NCI-H2107 treated with DMSO at 0.1 percent for 48 hours (cell line): ENCODE measurements at regions not wholly inside any gene's neighbourhood (a gene's known extent, or its start where the extent isn't known, plus 50 kb on each side); places are given as distances from the start of the nearest gene placed in this dataset.

Experiments
- DNase-seq: peaks from one replicate; lab custom pipeline; 2025; ENCODE audit not compliant: unreplicated experiment; lab: John Stamatoyannopoulos, UW

DNA sequence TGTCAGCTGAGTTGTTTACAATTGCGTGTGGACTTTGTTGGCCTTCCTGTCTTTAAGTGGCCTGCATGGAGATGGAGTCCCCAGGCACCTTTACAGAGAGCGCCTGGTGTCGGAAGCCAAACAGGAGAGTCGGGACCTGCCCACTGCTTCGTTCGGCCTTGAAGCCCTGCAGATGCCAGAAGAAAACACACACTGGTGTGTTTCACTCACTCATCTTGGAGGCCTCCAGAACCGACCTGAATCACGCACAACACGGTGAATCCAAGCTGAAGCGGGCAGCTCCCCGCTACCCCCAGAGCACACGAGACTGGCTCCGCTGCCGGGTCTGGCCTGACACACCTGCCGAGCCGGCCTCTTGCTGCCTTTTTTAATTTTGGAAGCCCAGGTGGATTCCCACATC is 419.4 kb upstream of the IRX4 start:
- no peak for DNase-seq

DNA sequence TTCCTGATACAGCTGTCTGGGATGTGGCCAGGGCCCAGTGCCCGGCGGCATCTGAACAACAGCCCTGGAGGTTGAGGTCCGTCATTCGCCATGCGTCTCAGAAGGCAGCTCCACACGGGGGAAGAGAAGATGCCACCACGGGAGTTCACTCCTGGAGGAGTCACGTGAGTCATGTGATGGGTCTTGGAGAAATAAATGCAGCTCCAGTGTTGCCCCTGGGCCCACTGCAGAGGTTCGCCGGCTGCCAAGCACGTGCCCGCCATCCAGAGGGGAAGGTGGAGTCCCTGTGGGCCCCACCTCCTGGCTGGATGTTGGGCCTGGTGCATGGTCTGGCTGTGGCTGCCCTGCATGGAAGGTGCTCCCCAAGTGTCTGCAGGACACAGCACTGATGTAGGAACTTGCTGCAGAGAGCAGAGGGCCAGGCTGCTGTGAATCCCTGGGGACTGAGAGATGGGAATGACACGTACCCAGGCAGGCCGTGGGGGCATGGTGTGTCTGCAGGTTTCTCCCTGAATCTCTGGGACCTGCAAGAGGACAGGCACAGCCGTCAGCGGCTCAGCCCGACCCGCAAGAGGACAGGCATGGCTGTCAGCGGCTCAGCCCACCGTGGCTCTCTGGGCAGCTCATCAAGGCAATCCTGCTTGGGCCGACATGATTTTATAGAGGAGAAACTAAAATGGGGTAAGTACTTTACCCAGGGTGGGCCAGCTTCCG is 418.3 kb upstream of the IRX4 start:
- DNase-seq: no peak

DNA sequence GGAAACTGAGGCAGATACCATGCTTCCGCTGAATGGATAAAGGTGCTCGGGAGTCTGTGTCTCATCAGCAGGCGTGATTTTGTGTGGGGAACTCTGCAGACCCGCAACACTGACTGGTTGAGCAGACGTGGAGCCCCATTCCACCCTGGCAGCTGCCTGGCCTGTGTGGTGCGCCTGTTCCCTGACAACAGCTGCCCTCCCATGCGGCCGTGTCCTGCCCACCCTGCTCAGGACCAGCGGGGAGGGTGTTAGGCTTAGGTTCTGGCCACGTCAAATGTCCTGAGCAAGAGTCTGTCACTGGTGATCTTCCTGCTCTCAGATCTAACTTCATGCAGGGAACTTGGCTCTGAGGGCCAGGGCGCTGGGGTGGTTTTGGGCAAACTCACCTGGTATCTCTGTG is 417.7 kb upstream of the IRX4 start:
- no peak for DNase-seq

DNA sequence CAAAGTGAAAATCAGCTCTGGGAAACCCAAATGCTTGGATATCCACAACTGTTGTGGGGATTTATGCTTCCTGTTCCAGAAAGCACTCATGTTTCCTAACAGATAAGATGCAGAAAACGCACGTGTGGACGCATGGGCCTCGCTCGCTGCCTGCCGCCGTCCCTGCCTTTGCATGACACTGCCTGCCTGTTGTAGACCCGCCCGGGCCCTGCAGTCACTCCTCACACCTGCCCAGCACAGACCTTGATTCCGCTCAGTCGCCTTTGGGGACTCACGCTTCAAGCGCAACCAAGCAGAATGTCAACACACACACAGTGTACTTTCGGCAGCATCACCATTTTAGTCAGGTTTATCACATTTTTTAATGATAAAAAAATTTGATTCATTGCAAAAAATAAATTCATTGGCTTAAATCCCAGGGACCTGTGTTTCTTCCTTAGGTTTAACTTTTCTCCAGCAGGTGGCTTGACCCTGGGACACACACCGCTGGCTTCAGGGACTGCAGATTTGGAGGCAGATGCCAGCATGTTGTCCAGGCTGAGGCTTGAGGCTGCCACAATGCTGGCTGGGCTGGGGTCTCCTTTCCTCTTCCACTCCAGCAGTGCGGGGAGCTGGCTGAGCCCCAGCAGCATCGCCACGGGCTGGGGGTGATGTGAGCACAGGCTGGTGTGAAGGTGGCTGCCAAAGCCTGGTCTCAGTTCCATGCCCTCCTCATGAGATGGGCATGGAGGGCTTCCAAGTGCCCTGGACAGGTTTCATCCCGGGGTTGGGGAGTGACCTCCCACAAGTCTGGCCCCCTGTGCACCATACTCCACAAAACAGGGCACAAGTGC is 416.9 kb upstream of the IRX4 start:
- DNase-seq: no peak

DNA sequence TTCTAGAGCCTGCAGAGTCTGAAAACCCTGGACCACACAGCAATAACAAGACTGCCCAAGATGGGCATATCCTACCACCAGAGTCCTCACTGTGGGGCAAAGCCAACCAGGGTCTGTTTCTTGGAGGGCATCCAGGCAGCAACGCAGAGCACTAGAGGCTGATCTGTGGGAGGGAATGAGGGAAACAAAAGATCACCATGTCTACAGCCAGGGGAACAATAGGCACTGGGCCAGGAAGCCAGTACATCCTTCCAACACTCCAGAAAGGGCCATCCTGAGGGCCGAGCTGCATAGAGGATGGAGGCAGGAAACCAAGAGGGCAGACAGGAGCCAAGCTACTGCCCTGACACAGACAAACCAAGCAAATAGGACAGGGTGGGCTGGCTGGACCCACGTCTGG is 416.1 kb upstream of the IRX4 start:
- DNase-seq: no peak

DNA sequence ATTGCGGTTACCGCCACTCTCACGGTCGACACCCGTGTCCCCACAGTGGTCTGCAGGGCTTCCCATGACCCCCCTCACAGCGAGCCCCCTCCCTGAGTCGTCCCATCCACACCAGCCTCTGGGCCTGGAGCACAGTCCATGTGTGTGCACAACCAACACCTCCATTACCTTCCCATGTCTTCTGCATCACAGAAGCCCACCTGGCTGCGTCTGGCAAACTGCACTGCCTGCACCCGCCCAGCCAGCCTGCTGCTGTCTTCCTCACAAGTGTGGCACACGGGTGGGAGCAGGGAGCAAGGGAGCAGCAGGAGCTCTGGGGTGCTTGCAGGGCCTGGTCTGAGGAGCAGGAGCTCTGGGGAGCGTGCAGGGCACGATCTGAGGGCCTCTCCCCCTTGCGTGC is 415.3 kb upstream of the IRX4 start:
- no peak for DNase-seq

DNA sequence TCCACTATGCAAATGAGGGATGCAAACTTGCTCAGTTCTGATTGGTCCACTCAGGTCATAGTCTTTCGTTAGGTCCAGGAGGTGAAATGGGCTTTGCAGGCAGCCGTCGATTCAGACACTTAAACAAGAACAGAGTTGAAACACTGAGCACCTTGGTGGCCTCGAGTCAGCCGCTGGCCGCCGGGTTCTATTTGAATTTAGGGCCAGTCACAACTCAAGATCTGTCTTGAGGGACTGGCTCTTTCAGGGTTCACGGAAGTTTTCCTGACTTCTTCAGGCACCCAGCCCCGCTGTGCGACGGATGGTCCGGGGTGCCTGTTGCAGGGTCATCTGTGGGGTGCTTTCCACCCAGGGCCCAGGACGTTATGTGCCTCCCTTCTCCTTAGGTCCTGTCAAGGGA is 412.8 kb upstream of the IRX4 start:
- DNase-seq: no peak

DNA sequence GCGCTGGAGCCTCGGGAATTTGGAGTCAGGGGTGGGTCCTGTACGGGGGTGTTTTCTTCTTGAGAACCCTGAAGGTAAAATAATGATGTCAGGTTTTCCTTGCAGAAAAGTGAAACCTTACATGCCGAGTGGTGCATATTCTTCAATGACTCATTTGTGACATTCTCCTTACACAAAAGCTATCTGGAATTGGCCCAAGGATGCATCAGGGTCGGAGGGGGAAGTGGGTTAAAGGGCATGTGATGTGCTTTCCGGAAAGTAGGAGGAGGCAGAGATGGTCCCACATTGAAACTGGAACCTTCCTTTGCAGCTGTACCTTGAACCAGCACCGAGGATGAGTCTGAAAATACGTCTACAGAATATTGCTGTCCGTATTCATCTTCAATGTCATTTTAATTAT is 411.2 kb upstream of the IRX4 start:
- no peak for DNase-seq

DNA sequence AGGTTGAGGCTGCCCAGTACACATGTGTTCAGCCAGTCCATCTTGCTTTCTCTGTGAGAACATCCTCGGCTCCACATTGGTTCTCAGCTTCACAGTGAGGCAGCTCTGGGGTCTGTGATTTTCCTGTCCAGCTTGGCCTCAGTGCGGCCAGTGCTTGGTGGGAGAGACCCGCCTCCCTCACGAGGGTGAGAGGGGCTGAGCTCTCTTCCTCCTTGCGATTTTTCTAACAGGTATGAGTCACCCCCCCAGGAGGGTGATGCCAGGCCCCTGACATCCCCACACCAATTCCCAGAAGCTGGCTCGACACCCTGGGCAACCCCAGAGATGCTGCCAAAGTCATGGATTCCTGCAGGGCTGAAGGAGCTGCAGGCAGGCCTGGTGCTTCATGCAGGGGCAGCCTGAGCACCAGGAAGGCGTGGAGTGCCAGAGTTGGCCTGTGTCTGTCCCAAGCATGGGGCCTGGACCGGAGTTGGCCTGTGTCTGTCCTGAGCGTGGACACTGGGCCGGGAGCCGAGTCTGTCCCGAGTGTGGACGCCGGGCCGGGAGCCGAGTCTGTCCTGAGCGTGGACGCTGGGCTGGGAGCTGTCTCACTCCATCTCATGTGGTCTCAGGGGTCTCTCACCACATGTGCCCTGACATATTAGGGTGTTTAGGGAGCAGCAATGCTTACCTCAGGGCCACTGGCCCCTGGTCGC is 408.6 kb upstream of the IRX4 start:
- no peak for DNase-seq

DNA sequence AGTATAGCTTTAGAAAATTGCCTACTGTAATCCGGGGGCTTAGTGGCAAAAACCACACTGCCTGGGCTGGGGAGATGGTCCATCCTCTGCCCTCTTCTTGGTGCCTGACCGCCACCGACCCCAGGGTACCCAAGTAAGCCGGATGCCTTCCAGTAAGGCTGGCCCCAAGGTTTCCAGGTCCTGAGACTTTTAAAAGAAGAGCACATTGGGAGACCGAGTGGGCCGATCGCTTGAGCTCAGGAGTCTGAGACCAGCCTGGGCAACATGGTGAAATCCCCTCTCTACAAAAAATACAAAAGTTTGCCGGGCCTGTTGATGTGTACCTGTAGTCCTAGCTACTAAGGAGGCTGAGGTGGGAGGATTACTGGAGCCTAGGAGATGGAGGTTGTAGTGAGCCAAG is 406.7 kb upstream of the IRX4 start:
- DNase-seq: no peak

DNA sequence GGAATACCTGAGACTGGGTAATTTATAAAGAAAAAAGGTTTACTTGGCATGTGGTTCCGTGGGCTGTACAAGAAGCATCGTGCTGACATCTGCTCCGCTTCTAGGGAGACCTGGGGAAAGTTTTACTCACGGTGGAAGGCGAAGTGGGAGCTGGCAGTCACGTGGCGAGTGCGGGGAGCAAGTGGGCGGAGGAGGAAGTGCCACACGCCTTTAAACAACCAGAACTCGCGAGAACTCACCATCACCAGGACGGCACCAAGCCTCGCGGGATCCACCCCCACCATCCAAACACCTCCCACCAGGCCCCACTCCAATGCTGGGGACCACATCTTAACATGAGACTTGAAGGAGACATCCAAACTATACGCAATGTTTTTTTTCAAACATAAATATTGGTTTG is 406.2 kb upstream of the IRX4 start:
- no peak for DNase-seq

DNA sequence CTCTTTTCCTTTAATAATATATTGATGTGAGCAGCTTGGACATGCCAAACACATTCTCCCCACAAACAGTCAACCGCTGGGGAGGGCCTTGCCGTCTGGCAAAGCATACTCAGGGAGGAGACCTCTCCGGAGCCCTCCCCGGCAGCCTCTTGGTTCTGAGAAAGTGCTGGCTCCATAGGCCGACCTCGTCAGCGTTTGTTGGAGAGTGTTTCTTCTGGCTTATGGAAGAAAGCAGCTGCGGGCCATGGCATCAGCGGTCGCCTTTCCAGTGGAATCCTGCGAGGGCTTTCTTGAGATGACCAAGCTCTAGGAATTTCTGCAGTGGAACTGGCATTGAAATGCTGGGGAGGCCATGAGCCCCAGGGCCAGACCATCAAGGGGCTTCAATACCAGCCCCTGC is 405.7 kb upstream of the IRX4 start:
- no peak for DNase-seq

DNA sequence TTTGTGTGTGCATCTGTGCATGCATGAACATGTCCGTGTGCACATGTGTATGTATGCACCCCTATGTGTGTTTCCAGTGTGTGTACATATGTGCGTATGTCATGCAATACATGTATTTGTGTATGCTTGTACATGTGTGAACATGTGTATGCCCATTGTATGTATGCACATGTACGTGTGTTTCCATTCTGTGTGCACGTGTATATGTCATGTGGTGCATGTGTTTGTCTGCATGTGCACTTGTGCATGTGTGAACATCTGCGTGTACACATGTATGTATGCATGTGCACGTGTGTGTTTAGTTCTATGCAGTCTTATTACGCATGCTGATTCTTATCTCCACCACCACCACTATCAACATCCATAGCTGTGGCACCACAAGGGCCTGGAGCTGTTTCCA is 403.5 kb upstream of the IRX4 start:
- DNase-seq: no peak

DNA sequence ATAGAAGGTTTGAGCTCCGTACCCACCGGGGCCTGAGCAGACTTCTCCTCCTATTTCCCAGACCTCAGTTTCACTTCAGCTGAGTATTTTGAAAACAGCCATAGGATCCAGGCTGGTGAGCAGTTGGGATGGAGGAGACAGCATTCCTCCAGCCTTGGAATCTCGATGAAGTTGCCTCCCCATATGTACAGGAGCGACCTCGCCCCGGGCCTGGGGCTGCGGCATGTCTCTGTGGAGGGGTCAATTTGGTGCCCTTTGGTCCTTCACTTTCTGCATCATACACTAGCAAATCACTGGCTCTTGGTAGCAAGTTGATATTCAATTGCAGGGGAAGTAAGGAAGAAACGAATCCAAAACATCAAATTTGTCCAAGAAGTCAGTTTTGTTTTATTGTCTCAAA is 402.0 kb upstream of the IRX4 start:
- DNase-seq: no peak

DNA sequence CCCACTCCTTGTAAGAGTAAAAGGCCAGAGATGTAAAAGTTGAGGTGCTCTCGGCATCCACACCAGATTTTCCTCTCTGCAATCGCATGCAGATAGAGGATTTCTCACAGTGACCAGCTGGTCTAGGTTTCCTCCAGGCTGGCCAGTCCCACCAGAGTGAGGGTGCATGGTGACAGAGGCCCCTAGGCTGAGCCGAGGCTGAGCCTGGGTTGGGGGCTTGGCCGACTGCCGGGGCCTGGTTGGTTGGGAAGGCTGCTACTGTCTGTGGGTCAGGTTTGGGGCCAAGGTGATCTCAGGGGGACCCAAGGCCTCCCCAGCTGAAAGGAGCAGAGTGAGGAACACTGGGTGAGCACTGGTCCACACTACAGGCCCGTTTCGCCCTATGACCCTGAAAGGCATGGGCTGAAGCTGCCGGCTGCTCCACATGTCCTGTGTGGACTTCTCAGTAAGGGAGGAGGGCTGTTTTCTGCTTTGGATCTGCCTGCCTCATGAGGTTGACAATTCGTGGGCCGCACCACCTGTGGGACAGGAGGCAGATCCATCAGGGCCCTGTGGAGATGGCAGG is 400.8 kb upstream of the IRX4 start:
- no peak for DNase-seq

DNA sequence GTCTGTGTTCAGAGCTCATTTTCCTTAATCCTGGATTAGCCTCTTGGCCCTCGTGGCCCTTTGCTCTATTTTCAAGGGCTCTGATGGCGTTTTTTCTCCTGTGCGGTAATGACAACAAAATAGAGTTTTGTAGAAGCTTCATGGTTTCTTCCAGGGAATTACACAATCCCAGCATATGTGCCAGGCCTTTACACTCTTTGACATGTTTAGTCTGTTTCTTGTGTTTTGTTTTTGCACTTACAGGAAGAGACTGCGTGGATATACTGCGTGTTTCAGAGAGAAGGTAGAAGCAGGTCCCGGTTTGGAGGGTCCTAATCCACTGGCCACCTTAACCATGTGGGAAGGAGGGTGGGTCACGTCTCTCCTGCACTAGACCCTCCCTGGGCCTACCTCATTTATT is 400.2 kb upstream of the IRX4 start:
- no peak for DNase-seq

DNA sequence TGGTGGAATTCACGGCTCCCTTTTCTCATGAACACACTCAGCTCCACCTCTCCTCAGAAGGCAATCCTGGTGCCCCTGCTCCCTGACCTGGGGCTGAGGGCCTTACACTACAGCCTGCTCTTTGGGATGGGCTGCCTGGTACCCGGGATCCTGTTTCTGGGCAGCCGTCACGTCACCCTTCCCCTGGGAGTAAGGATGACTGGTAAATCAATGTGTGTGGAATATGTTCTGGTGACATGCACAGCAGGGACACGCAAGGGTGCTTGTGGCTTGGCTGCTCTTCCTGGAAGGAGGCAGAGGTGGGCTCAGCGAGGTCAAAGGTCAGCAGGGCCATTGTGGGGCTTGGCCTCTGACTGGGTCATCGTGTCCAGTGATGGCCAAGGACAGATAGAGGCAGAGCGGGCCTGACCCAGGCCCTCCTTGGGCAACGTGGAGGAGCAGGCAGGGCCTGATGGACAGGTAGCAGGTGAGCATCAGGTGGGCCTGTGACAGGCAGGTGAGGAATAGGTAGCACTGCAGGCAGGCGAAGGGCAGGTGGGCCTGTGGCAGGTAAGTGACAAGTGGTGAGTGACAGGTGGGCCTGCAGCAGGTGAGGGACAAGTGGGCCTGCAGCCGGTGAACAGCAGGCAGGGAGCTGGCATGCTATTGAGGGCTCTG is 399.4 kb upstream of the IRX4 start:
- peak; percentile 16 for DNase-seq

DNA sequence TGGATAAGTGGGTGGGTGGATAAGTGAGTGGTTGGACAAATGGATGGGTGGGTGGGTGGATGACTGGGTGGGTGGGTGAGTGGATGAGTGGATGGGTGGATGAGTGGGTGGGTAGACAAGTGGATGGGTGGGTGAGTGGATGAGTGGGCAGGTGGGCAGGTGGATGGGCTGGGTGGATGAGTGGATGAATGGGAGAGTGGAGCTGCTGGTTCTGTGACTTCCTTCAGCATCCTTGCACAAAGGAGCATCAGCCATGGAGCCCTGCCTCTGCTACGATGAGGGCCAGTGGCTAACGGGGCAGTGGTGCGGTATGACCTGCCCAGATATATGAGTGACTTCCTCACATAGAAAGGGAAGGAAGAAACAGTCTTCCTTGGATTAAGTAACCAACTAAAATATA is 398.7 kb upstream of the IRX4 start:
- DNase-seq: no peak

DNA sequence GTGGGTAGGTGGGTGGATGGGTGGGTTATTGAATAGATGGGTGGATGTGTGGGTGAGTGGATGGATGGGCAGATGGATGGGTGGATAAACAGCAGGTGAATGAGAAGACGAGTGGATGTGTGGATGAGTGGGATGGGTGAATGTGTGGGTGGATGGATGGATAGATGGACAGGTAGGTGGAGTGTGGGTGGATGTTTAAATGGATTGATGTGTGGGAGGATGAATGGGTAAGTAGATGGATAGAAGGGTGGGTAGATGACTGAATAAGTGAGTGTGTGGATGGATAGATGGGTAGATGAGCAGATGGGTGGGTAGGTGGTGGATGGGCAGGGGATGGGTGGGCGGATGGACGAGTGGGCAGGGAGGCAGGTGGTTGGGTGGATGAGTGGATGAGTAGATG is 397.6 kb upstream of the IRX4 start:
- no peak for DNase-seq

DNA sequence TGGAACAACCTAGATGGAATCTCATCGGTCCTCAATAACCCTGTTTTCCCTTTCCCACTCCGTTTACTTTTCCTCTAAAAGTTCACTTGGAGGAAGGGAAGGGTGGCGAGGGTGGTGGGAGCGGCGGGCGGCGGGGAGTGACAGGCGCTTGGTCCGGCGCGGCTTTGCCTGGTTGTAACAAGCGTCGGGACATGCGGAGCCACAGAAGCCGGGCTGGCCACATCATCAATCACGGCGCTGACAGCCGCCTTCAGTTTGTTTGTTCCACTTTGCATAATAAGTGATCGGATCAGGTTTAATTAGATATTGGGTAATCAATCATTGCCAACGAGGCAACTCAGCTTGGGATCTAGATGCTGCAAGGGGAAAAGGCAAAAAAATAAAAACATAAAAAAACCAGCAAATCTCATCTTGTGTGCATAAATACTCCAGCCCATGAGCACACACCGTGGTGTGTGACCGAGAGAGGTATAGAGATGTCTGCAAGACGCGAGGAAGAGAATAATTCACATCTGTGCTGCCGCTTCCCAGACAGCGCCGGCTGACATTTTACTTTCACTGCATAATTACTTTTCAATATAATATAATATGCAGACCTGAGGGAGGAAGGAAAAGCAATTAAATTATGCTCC is 396.2 kb upstream of the IRX4 start:
- DNase-seq: no peak

DNA sequence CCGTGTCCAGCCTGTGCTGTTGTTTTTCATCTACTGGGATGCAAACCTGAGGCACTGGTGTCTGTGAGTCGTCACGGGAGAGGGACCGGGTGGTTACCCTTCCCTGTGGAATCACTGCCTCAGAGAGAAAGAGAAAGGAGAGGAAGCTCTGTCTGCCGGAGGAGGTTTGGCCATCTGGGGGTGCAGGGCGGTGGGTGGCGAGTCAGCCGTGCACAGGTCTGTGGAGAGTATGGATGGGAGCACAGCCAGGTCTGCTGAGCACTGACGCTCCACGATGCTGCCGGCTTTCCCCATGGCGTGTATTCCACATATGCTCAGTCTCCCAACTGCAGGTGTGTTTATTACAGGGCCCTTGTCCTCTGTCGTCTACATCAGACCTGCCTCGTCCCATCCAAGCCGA is 395.2 kb upstream of the IRX4 start:
- no peak for DNase-seq
